Osteocyte (in vitro differentiated cells): ENCODE measurements at regions not wholly inside any gene's neighbourhood (a gene's known extent, or its start where the extent isn't known, plus 50 kb on each side); places are given as distances from the start of the nearest gene placed in this dataset.

Experiments used
- DNase-seq: peaks from one replicate; pipeline ENCODE4 v3.0.0; 2021; ENCODE audit warnings: mixed read lengths; ENCODE audit not compliant: unreplicated experiment; ENCODE audit errors: extremely low spot score
- H3K27ac Mint-ChIP-seq: one replicate; pipeline ENCODE4 v1.8.0; 2021; ENCODE audit warnings: mild to moderate bottlenecking, mixed read lengths; ENCODE audit not compliant: unreplicated experiment
- H3K27me3 Mint-ChIP-seq: one replicate; pipeline ENCODE4 v1.8.0; 2021; ENCODE audit warnings: mixed read lengths; ENCODE audit not compliant: unreplicated experiment
- H3K36me3 Mint-ChIP-seq: one replicate; pipeline ENCODE4 v1.8.0; 2021; ENCODE audit warnings: mixed read lengths; ENCODE audit not compliant: unreplicated experiment
- H3K4me1 Mint-ChIP-seq: one replicate; pipeline ENCODE4 v1.8.0; 2021; ENCODE audit warnings: mixed read lengths; ENCODE audit not compliant: unreplicated experiment
- H3K4me3 Mint-ChIP-seq: one replicate; pipeline ENCODE4 v1.8.0; 2021; ENCODE audit warnings: mild to moderate bottlenecking, moderate library complexity, mixed read lengths; ENCODE audit not compliant: unreplicated experiment
- H3K9me3 Mint-ChIP-seq: one replicate; pipeline ENCODE4 v1.8.0; 2021; ENCODE audit warnings: mixed read lengths; ENCODE audit not compliant: unreplicated experiment
- CTCF ChIP-seq: fragments of 200-600 bp; sonication (generic); IDR thresholded peaks from 2 replicates; pipeline ENCODE4 v1.5.0; 2021; ENCODE audit warnings: antibody characterized with exemption, mild to moderate bottlenecking, moderate library complexity

- Mint-ChIP-seq H3K4me3 (no peak overlapping the region), H3K4me1 (no peaks in the 10 kb centered on the region), H3K9me3 (peaks cover 5% of the 10 kb centered on the region), H3K27ac (no peak overlapping the region), H3K36me3 (no peaks in the 10 kb centered on the region), H3K27me3 (no peaks in the 10 kb centered on the region)
- TF ChIP-seq CTCF: no peak
- no peak for DNase-seq
Measured at GRCh38 chrX:42628471-42628870, 149.5 kb downstream of the PPP1R2C start.

GRCh38 chrX:42627891-42628290 lies 150.1 kb downstream of the PPP1R2C start:
- Mint-ChIP-seq H3K27me3 (no peaks in the 10 kb centered on the region), H3K4me1 (no peaks in the 10 kb centered on the region)
- no peak for DNase-seq

GRCh38 chrX:42624524-42624923 lies 153.4 kb downstream of the PPP1R2C start:
- no peak for TF ChIP-seq CTCF
- Mint-ChIP-seq H3K36me3 (no peaks in the 10 kb centered on the region), H3K4me3 (no peak overlapping the region), H3K9me3 (no peaks in the 10 kb centered on the region), H3K27ac (no peak overlapping the region), H3K4me1 (no peaks in the 10 kb centered on the region), H3K27me3 (no peaks in the 10 kb centered on the region)
- DNase-seq: no peak

More at GRCh38 chrX:42627891-42628290, 150.1 kb downstream of the PPP1R2C start:
- Mint-ChIP-seq H3K9me3 (no peaks in the 10 kb centered on the region), H3K36me3 (no peaks in the 10 kb centered on the region), H3K27ac (no peak overlapping the region), H3K4me3 (no peak overlapping the region)
- TF ChIP-seq CTCF: no peak

GRCh38 chrX:42619068-42619467 lies 158.9 kb downstream of the PPP1R2C start:
- no peak overlapping the region for H3K4me3 Mint-ChIP-seq
- TF ChIP-seq CTCF: no peak
- no peaks in the 10 kb centered on the region for H3K27me3 Mint-ChIP-seq
- DNase-seq: no peak
- H3K9me3 Mint-ChIP-seq: peaks cover 5% of the 10 kb centered on the region
- no peaks in the 10 kb centered on the region for H3K4me1 Mint-ChIP-seq
- no peak overlapping the region for H3K27ac Mint-ChIP-seq
- H3K36me3 Mint-ChIP-seq: no peaks in the 10 kb centered on the region

- H3K36me3 Mint-ChIP-seq: no peaks in the 10 kb centered on the region
- no peak for DNase-seq
- H3K27ac Mint-ChIP-seq: no peak overlapping the region
- peaks cover 5% of the 10 kb centered on the region for H3K9me3 Mint-ChIP-seq
- H3K4me1 Mint-ChIP-seq: no peaks in the 10 kb centered on the region
- no peak for TF ChIP-seq CTCF
- no peak overlapping the region for H3K4me3 Mint-ChIP-seq
- no peaks in the 10 kb centered on the region for H3K27me3 Mint-ChIP-seq
Measured at GRCh38 chrX:42616981-42617380, 161.0 kb downstream of the PPP1R2C start.
